NCI-H1092 (cell line): ENCODE measurements at regions not wholly inside any gene's neighbourhood (a gene's known extent, or its start where the extent isn't known, plus 50 kb on each side); places are given as distances from the start of the nearest gene placed in this dataset.
A peak's percentile ranks its signal among the peaks of the same experiment; 100 is the strongest.
"Not testable (repeated sequence)": the region's sequence is repeated elsewhere in the genome, so short reads cannot be mapped to it uniquely, and the experiment has no call there.

Source experiments
- DNase-seq: peaks from one replicate; lab custom pipeline; 2025; lab: John Stamatoyannopoulos, UW

- DNase-seq = no peak
Measured at GRCh38 chr1:61028136-61028535, 54.2 kb upstream of the NFIA start.

GRCh38 chr1:61018068-61018467 is 64.3 kb upstream of the NFIA start:
- not testable (repeated sequence) for DNase-seq

GRCh38 chr1:61017651-61018050 is 64.7 kb upstream of the NFIA start:
- DNase-seq = no peak

DNA sequence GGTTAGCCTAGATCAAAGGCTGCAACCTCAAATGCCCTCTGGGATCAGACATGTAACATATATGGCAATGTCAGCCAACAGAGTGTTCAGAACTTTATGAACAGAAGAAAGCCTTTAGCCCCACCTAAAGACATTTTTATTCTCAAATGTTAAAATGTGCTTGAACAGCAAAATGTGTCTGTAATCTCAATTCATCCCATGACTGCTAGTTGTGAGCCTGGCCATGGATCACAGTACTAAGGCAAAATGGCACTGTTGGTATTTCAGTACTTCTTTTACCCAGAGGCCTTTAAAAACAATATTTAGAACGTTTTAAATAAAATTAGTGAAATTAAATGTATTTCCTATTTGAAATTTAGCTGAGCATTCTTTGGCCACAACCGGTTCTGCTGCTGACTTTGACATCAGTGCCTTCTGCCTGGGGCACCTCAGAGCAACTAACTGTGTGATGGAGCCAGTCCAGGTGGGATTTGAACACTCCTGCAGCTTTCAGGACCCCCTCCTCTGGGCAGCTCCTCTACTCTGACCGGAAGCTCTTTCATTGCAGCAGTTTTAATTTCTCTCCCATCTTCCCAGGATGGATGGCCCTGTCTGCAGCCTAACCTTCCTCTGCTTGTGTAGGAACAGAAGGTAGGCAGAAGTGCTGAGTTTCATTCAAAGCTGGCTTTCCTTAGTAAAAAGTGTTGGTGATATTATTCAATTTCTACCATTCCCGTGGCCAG is 68.3 kb upstream of the NFIA start:
- DNase-seq = no peak

DNA sequence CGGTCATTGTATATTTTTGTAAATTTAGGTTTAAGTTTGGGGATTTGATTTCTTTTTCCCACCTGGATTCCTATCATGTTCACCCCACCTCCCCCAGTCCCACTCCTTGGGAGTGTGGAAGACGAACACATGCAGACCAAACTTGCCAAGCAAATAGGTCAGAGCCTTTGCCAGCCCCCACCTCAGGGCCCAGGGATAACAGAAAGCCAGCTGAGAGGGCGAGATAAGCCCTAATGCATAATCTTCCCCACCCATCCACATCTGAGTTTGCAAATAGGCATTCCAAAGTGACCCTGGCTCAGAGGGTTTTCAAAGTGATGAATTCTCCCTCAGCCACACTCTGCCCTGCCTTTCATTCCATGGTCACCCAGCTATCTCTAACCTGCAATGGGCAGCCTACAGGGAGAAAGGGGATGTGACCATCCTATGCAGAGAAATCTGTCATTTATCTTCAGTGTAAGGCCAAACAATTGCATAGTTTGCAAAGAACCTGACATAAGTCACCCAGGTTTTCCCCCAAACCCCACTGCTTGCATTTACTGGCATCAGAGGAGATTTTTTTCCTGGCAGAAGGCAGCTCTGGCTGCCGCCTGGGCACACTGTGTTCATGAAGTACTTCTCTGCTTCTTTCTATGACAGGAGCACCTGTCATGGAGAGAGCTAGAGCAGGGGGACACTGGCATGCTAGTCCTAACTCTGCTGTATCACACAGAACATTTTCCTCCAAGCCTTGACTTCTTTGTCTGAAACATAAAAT is 69.0 kb upstream of the NFIA start:
- no peak for DNase-seq

- DNase-seq = no peak
Measured at GRCh38 chr1:61012341-61012761, 70.0 kb upstream of the NFIA start.

DNA sequence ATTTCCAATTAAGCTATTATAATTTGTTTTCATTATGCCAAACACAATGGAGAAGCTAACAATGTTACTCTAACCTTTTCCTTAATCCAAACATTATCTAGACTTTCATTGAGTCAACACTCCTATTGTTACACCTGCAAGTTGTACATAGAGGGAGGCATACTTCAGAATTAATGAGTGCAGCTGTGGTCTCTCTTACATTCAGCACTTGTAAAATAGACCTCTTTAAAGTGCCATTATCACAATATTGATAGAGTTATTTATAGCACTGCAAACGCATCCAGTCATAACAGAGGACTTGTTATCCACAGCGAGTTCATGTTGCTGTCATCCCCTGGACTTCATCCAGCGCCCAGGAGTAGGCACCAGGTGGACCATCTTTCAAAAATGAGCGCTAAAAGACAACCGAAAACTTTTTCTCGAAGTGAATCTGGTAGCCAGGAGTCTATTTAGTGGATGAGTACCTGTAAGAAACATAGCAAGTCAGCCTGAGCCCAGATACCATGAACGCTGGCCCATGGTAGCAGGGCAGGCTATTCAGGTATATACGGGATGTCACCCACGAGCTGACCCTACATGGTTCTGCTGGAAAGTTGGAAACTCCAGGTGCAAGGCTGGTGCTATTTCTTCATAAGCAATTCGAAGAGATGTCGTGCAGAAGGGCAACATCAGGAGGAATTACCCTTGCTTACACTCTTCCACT is 70.6 kb upstream of the NFIA start:
- DNase-seq = peak; percentile 56

- DNase-seq = no peak
Measured at GRCh38 chr1:61007534-61008364, 74.6 kb upstream of the NFIA start.

DNA sequence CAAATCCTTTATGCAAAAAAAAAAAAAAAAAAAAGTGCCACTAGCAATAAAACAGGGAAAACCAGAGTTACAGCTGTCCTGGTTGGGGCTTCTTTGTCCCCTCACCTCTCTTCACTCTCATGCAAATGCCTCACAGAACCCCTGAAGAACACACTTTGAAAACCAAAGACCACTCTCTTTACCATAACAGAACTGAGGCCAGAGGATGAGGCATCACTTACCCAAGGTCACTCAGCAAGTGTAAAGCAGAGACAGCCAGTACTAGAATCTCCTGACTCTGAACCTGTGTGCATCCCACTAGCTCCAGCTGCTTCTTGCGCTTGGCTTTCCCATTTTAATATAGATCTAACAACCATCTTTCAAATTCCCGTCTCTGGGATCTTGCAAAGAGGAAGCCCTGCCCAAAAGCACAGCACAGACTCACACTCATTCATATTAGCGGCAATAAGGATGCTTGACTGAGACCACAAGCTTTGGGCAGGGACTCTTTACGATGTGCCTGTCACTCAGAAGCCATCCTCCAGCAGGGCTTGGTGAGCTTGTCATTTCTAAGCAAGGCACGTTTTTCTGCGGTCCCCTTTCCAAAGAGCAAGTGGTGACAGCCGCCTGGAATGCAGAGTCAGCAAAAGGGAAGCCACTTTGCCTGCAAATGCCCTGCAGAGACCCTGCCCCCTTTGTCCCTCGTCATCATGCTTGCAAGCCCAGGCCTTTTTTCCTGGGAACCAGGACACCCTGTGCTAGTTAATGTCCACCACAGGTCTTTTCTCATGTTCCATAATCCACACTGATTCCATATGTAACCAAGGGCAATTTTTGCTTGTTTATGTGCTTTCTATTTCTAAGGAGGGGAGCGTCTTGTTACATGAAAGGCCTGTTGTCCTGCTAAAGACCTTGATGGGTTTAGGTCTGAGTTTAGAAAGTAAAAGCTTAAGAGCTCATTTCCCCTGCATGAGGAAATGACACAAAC is 76.5 kb upstream of the NFIA start:
- no peak for DNase-seq

DNA sequence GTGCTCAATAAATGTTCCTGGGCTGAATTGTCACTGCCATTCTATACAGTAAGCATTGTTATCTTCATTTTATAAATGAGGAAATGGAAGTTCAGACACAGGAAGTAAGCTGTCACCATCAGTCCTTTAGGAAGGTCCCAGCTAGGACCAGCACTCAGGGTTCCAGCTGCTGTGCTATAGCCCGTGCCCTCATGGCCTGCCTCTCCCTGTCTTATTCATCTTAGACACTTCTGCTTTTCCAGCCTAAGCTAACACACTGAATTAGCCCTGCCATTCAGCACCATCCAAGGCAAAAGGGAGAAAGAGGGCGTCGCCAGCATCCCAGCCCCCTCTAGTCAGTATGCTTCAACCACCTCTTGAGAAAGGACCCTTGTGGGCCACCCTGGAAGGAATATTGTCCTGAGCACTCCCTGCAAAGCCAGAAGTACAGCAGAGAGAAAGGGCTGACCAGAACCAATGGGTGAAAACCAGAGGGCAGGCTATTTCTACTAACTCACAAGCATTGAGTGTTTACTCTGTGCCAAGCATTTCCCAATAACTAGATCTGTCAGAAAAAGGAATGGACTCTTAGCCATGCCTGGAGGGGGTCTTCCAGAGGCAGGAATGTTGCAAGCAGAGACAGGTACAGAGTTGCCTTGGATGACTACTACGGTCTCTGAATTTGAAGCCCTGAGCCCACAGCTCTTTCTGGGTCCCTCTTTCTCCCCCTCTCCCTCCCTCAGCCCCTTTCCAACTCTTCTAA is 77.9 kb upstream of the NFIA start:
- no peak for DNase-seq

- DNase-seq = no peak
Measured at GRCh38 chr1:61000327-61000726, 82.0 kb upstream of the NFIA start.

- no peak for DNase-seq
Measured at GRCh38 chr1:60998786-60999185, 83.6 kb upstream of the NFIA start.

- DNase-seq = no peak
Measured at GRCh38 chr1:60994828-60995492, 87.4 kb upstream of the NFIA start.

- DNase-seq = no peak
Measured at GRCh38 chr1:60994369-60994768, 88.0 kb upstream of the NFIA start.

GRCh38 chr1:60992165-60992564 is 90.2 kb upstream of the NFIA start:
- no peak for DNase-seq

GRCh38 chr1:60990714-60991090 is 91.7 kb upstream of the NFIA start:
- DNase-seq = no peak

- DNase-seq = no peak
Measured at GRCh38 chr1:60989749-60990713, 92.3 kb upstream of the NFIA start.

GRCh38 chr1:60988891-60989290 is 93.5 kb upstream of the NFIA start:
- DNase-seq = no peak
